Tibial artery (tissue), 4 donors: ENCODE measurements at regions not wholly inside any gene's neighbourhood (a gene's known extent, or its start where the extent isn't known, plus 50 kb on each side); places are given as distances from the start of the nearest gene placed in this dataset.

Source experiments
- DNase-seq, 2 donors: peaks; one replicate each; pipeline ENCODE4 v3.0.0-alpha.2; 2019
- H3K27ac ChIP-seq, 2 donors: fragments of 200-600 bp; sonication (generic) in 1 of 2; 1 replicate in 1 of 2; 2 replicates in 1 of 2; pipeline ENCODE4 v1.5.1; 2018 to 2019; ENCODE audit warnings: mild to moderate bottlenecking in 1 of 2
- H3K27me3 ChIP-seq, 2 donors: fragments of 200-600 bp; sonication (generic) in 1 of 2; one replicate each; pipeline versions ENCODE4 v1.5.1 to v1.6.0; 2016 to 2019
- H3K36me3 ChIP-seq, 3 donors: fragments of 200-600 bp; sonication (generic) in 2 of 3; one replicate each; pipeline ENCODE4 v1.5.1; 2016 to 2019; ENCODE audit warnings: mild to moderate bottlenecking in 2 of 3
- H3K4me1 ChIP-seq, 4 donors: fragments of 200-600 bp; sonication (generic) in 2 of 4; 1 replicate in 3 of 4; 2 replicates in 1 of 4; pipeline ENCODE4 v1.5.1; 2016 to 2019
- H3K4me3 ChIP-seq, 2 donors: fragments of 200-600 bp; sonication (generic) in 1 of 2; 1 replicate in 1 of 2; 2 replicates in 1 of 2; pipeline ENCODE4 v1.5.1; 2018 to 2019; ENCODE audit warnings: mild to moderate bottlenecking in 2 of 2
- H3K9me3 ChIP-seq, 3 donors: fragments of 200-600 bp; sonication (generic) in 1 of 3; one replicate each; pipeline ENCODE4 v1.5.1; 2016 to 2019
- CTCF ChIP-seq, 2 experiments: fragments of 200-600 bp in 1 of 2; fragments of 450-650 bp in 1 of 2; IDR thresholded peaks; one replicate each; pipeline ENCODE4 v1.5.1; 2017 to 2019; ENCODE audit warnings: antibody characterized with exemption in 2 of 2, mild to moderate bottlenecking in 1 of 2, moderate library complexity in 1 of 2
- intact Hi-C: fragments of 100-400 bp; cut with DNase I; formaldehyde crosslinking; loops from one replicate; pipeline ENCODE4 v1.15.0; 2023; ENCODE audit warnings: low total_unique reads

GRCh38 chr16:6828690-6829089, 504.0 kb upstream of the RBFOX1 start:
- no peaks in the 10 kb centered on the region for H3K36me3 ChIP-seq
- no peaks in the 10 kb centered on the region for H3K9me3 ChIP-seq
- no peaks in the 10 kb centered on the region for H3K27me3 ChIP-seq
- TF ChIP-seq CTCF (IDR thresholded peaks at IDR 0.05), result no peak
- intact Hi-C loops, result no loop called here
- H3K4me1 ChIP-seq, result no peaks in the 10 kb centered on the region
- H3K27ac ChIP-seq, result no peak overlapping the region
- DNase-seq, result no peak
- no peak overlapping the region for H3K4me3 ChIP-seq

GRCh38 chr16:6827931-6828330, 504.7 kb upstream of the RBFOX1 start:
- Histone ChIP-seq H3K4me3 (no peak overlapping the region), H3K27ac (no peak overlapping the region), H3K27me3 (no peaks in the 10 kb centered on the region), H3K4me1 (no peaks in the 10 kb centered on the region), H3K36me3 (no peaks in the 10 kb centered on the region), H3K9me3 (no peaks in the 10 kb centered on the region)
- no peak for DNase-seq
- intact Hi-C loops, result no loop called here
- TF ChIP-seq CTCF (IDR thresholded peaks at IDR 0.05), result no peak

- Histone ChIP-seq H3K9me3 (no peaks in the 10 kb centered on the region), H3K27ac (no peak overlapping the region), H3K27me3 (no peaks in the 10 kb centered on the region), H3K36me3 (no peaks in the 10 kb centered on the region), H3K4me1 (no peaks in the 10 kb centered on the region), H3K4me3 (no peak overlapping the region)
- intact Hi-C loops, result no loop called here
- no peak for TF ChIP-seq CTCF (IDR thresholded peaks at IDR 0.05)
- DNase-seq, result no peak
These were observed 505.4 kb upstream of the RBFOX1 start for GRCh38 chr16:6827267-6827666.

GRCh38 chr16:6822041-6822440, 510.6 kb upstream of the RBFOX1 start:
- Histone ChIP-seq H3K9me3 (no peaks in the 10 kb centered on the region), H3K36me3 (no peaks in the 10 kb centered on the region), H3K27ac (no peak overlapping the region), H3K4me1 (no peaks in the 10 kb centered on the region), H3K4me3 (no peak overlapping the region), H3K27me3 (no peaks in the 10 kb centered on the region)
- no peak for DNase-seq
- no peak for TF ChIP-seq CTCF (IDR thresholded peaks at IDR 0.05)
- intact Hi-C loops, result no loop called here

GRCh38 chr16:6804461-6804860, 528.2 kb upstream of the RBFOX1 start:
- DNase-seq, result no peak
- intact Hi-C loops, result no loop called here
- no peaks in the 10 kb centered on the region for H3K36me3 ChIP-seq
- no peaks in the 10 kb centered on the region for H3K27me3 ChIP-seq
- TF ChIP-seq CTCF (IDR thresholded peaks at IDR 0.05), result no peak
- no peak overlapping the region for H3K4me3 ChIP-seq
- H3K9me3 ChIP-seq, result no peaks in the 10 kb centered on the region
- H3K27ac ChIP-seq, result no peak overlapping the region
- H3K4me1 ChIP-seq, result no peaks in the 10 kb centered on the region

- DNase-seq, result no peak
- no peak overlapping the region for H3K4me3 ChIP-seq
These were observed 529.5 kb upstream of the RBFOX1 start for GRCh38 chr16:6803176-6803575.

More at GRCh38 chr16:6803176-6803575, 529.5 kb upstream of the RBFOX1 start:
- no peaks in the 10 kb centered on the region for H3K27me3 ChIP-seq
- H3K4me1 ChIP-seq, result no peaks in the 10 kb centered on the region
- H3K27ac ChIP-seq, result no peak overlapping the region
- H3K36me3 ChIP-seq, result no peaks in the 10 kb centered on the region
- H3K9me3 ChIP-seq, result no peaks in the 10 kb centered on the region
- intact Hi-C loops, result no loop called here
- TF ChIP-seq CTCF (IDR thresholded peaks at IDR 0.05), result no peak
